HCT116 (cell line): ENCODE measurements at regions not wholly inside any gene's neighbourhood (a gene's known extent, or its start where the extent isn't known, plus 50 kb on each side); places are given as distances from the start of the nearest gene placed in this dataset.

ENCODE experiments used
- ATAC-seq: fragments of 200-7000 bp; cut with Tn5 transposase; 2 replicates; pipeline ENCODE4 v1.9.1; 2020; ENCODE audit warnings: mild to moderate bottlenecking, moderate library complexity
- BruUV-seq: library from RNA; stranded (reverse); fragments of 400-500 nt; replicated peaks from 2 replicates; lab custom pipeline; 2021; lab: Mats Ljungman, UMichigan
- CTCF ChIA-PET: fragments of 300-600 bp; sonication (Branson Sonifier 250); formaldehyde crosslinking; loops from one replicate; lab custom pipeline; 2021; ENCODE audit warnings: antibody characterized with exemption; lab: Charles Lee
- POLR2A ChIA-PET: fragments of 300-600, 350-600 bp; sonication (Branson Sonifier 250); formaldehyde crosslinking; loops from one replicate; lab custom pipeline; 2021; ENCODE audit warnings: antibody characterized with exemption; lab: Charles Lee
- RAD21 ChIA-PET, 2 experiments: fragments of 300-600 bp; sonication (Branson Sonifier 250); formaldehyde crosslinking; loops; one replicate each; lab custom pipeline; 2023; ENCODE audit warnings: low total read pairs in 2 of 2; ENCODE audit not compliant: uncharacterized antibody in 2 of 2, unreplicated experiment in 2 of 2, low non-redundant PET in 1 of 2; lab: Charles Lee
- DNase-seq: peaks from one replicate; pipeline ENCODE4 v3.0.0-alpha.2; 2010; ENCODE audit warnings: low read depth, low spot score
- H2AFZ ChIP-seq: fragments of 200-600 bp; shearing (Covaris generic), sonication (generic); 2 replicates; pipeline ENCODE4 v1.6.1; 2017; ENCODE audit warnings: low read depth, mixed run types, mixed read lengths, antibody characterized with exemption, low read length; ENCODE audit not compliant: poor library complexity, severe bottlenecking
- H3K27ac ChIP-seq: 2 replicates; pipeline ENCODE4 v1.5.1; 2012; ENCODE audit warnings: low read depth, low read length
- H3K27me3 ChIP-seq: fragments of 200-600 bp; sonication (generic); 2 replicates; pipeline ENCODE4 v1.6.1; 2016; ENCODE audit warnings: mixed run types, low read length, mixed read lengths; ENCODE audit not compliant: insufficient read depth
- H3K36me3 ChIP-seq, 2 experiments: fragments of 200-500 bp in 1 of 2; fragments of 200-600 bp in 1 of 2; sonication (Bioruptor generic) in 1 of 2; sonication (generic) in 1 of 2; 2 replicates each; pipeline versions ENCODE4 v1.5.1 to v1.6.1; 2014 to 2016; ENCODE audit warnings: low read length in 2 of 2, inconsistent platforms in 1 of 2, mixed read lengths in 1 of 2, mixed run types in 1 of 2; ENCODE audit not compliant: insufficient read depth in 2 of 2, control insufficient read depth in 1 of 2
- H3K4me1 ChIP-seq, 2 experiments: fragments of 200-600 bp in 1 of 2; sonication (generic) in 1 of 2; 2 replicates each; pipeline versions ENCODE4 v1.5.1 to v1.6.1; 2012 to 2017; ENCODE audit warnings: low read length in 2 of 2, inconsistent platforms in 1 of 2, mild to moderate bottlenecking in 1 of 2, mixed read lengths in 1 of 2, mixed run types in 1 of 2, moderate library complexity in 1 of 2; ENCODE audit not compliant: insufficient read depth in 2 of 2, control insufficient read depth in 1 of 2
- H3K4me2 ChIP-seq: fragments of 200-600 bp; sonication (generic); 2 replicates; pipeline ENCODE4 v1.6.1; 2017; ENCODE audit warnings: mixed run types, low read length, mixed read lengths
- H3K4me3 ChIP-seq, 2 experiments: fragments of 200-600 bp in 1 of 2; sonication (generic) in 1 of 2; replicated peaks in 1 of 2; 2 replicates each; pipeline ENCODE4 v1.5.1; 2011 to 2016; ENCODE audit warnings: low read length in 2 of 2, control low read depth in 1 of 2, low read depth in 1 of 2, mild to moderate bottlenecking in 1 of 2, mixed read lengths in 1 of 2, mixed run types in 1 of 2
- H3K79me2 ChIP-seq: fragments of 200-600 bp; sonication (generic); 2 replicates; pipeline ENCODE4 v1.6.1; 2017; ENCODE audit warnings: mild to moderate bottlenecking, mixed run types, low read length, moderate library complexity, mixed read lengths; ENCODE audit not compliant: insufficient read depth
- H3K9ac ChIP-seq: fragments of 200-600 bp; sonication (generic); 2 replicates; pipeline ENCODE4 v1.6.1; 2016; ENCODE audit warnings: low read length, mixed read lengths
- H3K9me2 ChIP-seq: fragments of 200-600 bp; sonication (generic), shearing (Covaris generic); 2 replicates; pipeline ENCODE4 v1.6.1; 2017; ENCODE audit warnings: mixed run types, mild to moderate bottlenecking, moderate library complexity; ENCODE audit not compliant: insufficient read depth
- H3K9me3 ChIP-seq, 2 experiments: fragments of 200-500 bp in 1 of 2; fragments of 200-600 bp in 1 of 2; sonication (Bioruptor generic) in 1 of 2; sonication (generic) in 1 of 2; 2 replicates each; pipeline ENCODE4 v1.6.1; 2014 to 2017; ENCODE audit warnings: low read length in 2 of 2, mixed read lengths in 2 of 2, inconsistent platforms in 1 of 2, low read depth in 1 of 2, mild to moderate bottlenecking in 1 of 2, mixed run types in 1 of 2, moderate library complexity in 1 of 2; ENCODE audit not compliant: control insufficient read depth in 1 of 2, insufficient read depth in 1 of 2
- H4K20me1 ChIP-seq: fragments of 200-600 bp; sonication (generic), shearing (Covaris generic); 2 replicates; pipeline ENCODE4 v1.6.1; 2017; ENCODE audit warnings: mixed run types, mild to moderate bottlenecking, moderate library complexity; ENCODE audit not compliant: insufficient read depth
- CBX3 ChIP-seq: IDR thresholded peaks from 2 replicates; pipeline ENCODE4 v1.6.1; 2012; ENCODE audit warnings: low read depth
- CEBPB ChIP-seq: IDR thresholded peaks from 2 replicates; pipeline ENCODE4 v1.6.1; 2012; ENCODE audit warnings: low read depth
- EGR1 ChIP-seq: IDR thresholded peaks from 2 replicates; pipeline ENCODE4 v1.6.1; 2012; ENCODE audit warnings: low read depth
- ELF1 ChIP-seq: IDR thresholded peaks from 2 replicates; pipeline ENCODE4 v1.6.1; 2012; ENCODE audit warnings: low read depth, borderline replicate concordance
- EZH2 ChIP-seq: fragments of 200-600 bp; sonication (generic); IDR thresholded peaks from 2 replicates; pipeline ENCODE4 v1.6.1; 2017; ENCODE audit warnings: antibody characterized with exemption, mixed run types
- EZH2phosphoT487 ChIP-seq: fragments of 200-600 bp; IDR thresholded peaks from 2 replicates; pipeline ENCODE4 v1.6.1; 2018; ENCODE audit warnings: antibody characterized with exemption, borderline replicate concordance
- FOSL1 ChIP-seq: IDR thresholded peaks from 2 replicates; pipeline ENCODE4 v1.6.1; 2012; ENCODE audit warnings: low read depth
- JUND ChIP-seq: IDR thresholded peaks from 2 replicates; pipeline ENCODE4 v1.6.1; 2012
- POLR2A ChIP-seq: IDR thresholded peaks from 2 replicates; pipeline ENCODE4 v1.7.0; 2011; ENCODE audit warnings: borderline replicate concordance; ENCODE audit not compliant: insufficient read depth, insufficient read length; ENCODE audit errors: extremely low read depth
- RAD21 ChIP-seq: IDR thresholded peaks from 2 replicates; pipeline ENCODE4 v1.6.1; 2012; ENCODE audit warnings: low read depth, mild to moderate bottlenecking
- SIN3A ChIP-seq: IDR thresholded peaks from 2 replicates; pipeline ENCODE4 v1.6.1; 2012; ENCODE audit warnings: low read depth
- SP1 ChIP-seq: IDR thresholded peaks from 2 replicates; pipeline ENCODE4 v1.6.1; 2012; ENCODE audit warnings: low read depth
- SRF ChIP-seq: IDR thresholded peaks from 2 replicates; pipeline ENCODE4 v1.6.1; 2012; ENCODE audit warnings: low read depth
- YY1 ChIP-seq: IDR thresholded peaks from 2 replicates; pipeline ENCODE4 v1.6.1; 2011; ENCODE audit warnings: low read length, low read depth, moderate library complexity, mild to moderate bottlenecking; ENCODE audit not compliant: insufficient replicate concordance; ENCODE audit errors: extremely low read depth
- ZFX ChIP-seq: fragments of 450-650 bp; IDR thresholded peaks from 2 replicates; pipeline ENCODE4 v1.6.1; 2017
- ZNF274 ChIP-seq: fragments of 200-500 bp; sonication (Bioruptor generic); IDR thresholded peaks from 2 replicates; pipeline ENCODE4 v1.6.1; 2014; ENCODE audit warnings: mild to moderate bottlenecking, low read depth, low read length, inconsistent platforms
- intact Hi-C: fragments of 100-400 bp; cut with micrococcal nuclease; formaldehyde crosslinking; loops from 2 replicates; pipeline ENCODE4 v1.10.0; 2022
- TF ChIP-seq, protein P1 (sequence below): IDR thresholded peaks from 2 replicates; pipeline ENCODE4 v1.6.1; 2012
- TF ChIP-seq, protein P2 (sequence below): IDR thresholded peaks from 2 replicates; pipeline ENCODE4 v1.6.1; 2011; ENCODE audit warnings: mild to moderate bottlenecking, low read length, moderate library complexity; ENCODE audit not compliant: insufficient replicate concordance; ENCODE audit errors: extremely low read depth
- TF ChIP-seq, protein P3 (sequence below): IDR thresholded peaks from 2 replicates; pipeline ENCODE4 v1.6.1; 2012

DNA sequence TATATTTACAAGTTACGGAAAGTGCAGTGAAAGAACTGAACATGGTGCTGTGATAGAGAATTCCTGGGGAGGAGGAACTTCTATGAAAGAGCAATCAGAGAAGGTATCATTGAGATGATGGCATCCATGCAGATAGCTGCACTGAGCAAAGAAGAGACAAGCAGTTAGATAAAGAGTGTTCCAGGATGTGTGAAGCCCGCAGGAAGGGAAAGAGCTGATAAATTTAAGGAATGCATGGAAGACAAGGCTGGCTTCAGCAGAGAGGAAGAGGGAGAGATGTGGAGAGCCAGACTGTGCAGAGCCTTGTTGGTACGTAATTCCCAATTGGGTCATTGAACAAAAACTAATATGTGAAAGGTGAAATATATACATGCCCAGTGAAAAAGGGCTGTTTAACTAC is 538.9 kb downstream of the INHBA start:
- DNase-seq (no peak), ATAC-seq (no peak)
- CTCF ChIA-PET, result no interaction called here
- intact Hi-C loops, result no loop called here
- H3K9ac ChIP-seq, result no peak overlapping the region
- H3K36me3 ChIP-seq, result no peaks in the 10 kb centered on the region
- no peak overlapping the region for H3K4me2 ChIP-seq
- H3K79me2 ChIP-seq, result no peaks in the 10 kb centered on the region
- H3K9me3 ChIP-seq, result no peaks in the 10 kb centered on the region
- H3K4me1 ChIP-seq, result no peaks in the 10 kb centered on the region
- H3K27ac ChIP-seq, result no peak overlapping the region
- RAD21 ChIA-PET, result no interaction called here
- H4K20me1 ChIP-seq, result no peaks in the 10 kb centered on the region
- H3K27me3 ChIP-seq, result no peaks in the 10 kb centered on the region
- no peak overlapping the region for H3K4me3 ChIP-seq
- H2AFZ ChIP-seq, result no peak overlapping the region
- no peak for TF ChIP-seq SIN3A
- TF ChIP-seq EZH2phosphoT487, result no peak
- TF ChIP-seq POLR2A, result no peak
- no peak for TF ChIP-seq ZFX
- TF ChIP-seq ELF1, result no peak
- TF ChIP-seq, protein P1, sequence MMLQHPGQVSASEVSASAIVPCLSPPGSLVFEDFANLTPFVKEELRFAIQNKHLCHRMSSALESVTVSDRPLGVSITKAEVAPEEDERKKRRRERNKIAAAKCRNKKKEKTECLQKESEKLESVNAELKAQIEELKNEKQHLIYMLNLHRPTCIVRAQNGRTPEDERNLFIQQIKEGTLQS, result no peak
- no peak for TF ChIP-seq JUND
- TF ChIP-seq, protein P2, sequence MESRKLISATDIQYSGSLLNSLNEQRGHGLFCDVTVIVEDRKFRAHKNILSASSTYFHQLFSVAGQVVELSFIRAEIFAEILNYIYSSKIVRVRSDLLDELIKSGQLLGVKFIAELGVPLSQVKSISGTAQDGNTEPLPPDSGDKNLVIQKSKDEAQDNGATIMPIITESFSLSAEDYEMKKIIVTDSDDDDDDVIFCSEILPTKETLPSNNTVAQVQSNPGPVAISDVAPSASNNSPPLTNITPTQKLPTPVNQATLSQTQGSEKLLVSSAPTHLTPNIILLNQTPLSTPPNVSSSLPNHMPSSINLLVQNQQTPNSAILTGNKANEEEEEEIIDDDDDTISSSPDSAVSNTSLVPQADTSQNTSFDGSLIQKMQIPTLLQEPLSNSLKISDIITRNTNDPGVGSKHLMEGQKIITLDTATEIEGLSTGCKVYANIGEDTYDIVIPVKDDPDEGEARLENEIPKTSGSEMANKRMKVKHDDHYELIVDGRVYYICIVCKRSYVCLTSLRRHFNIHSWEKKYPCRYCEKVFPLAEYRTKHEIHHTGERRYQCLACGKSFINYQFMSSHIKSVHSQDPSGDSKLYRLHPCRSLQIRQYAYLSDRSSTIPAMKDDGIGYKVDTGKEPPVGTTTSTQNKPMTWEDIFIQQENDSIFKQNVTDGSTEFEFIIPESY, result no peak
- BruUV-seq, result no TSS peak
- POLR2A ChIA-PET, result interaction anchor here (0.6 kb wide), 1 partner anchor 51 kb away, joined by 3 read pairs; no protein-coding TSS in a partner anchor
- no peaks in the 10 kb centered on the region for H3K9me2 ChIP-seq

DNA sequence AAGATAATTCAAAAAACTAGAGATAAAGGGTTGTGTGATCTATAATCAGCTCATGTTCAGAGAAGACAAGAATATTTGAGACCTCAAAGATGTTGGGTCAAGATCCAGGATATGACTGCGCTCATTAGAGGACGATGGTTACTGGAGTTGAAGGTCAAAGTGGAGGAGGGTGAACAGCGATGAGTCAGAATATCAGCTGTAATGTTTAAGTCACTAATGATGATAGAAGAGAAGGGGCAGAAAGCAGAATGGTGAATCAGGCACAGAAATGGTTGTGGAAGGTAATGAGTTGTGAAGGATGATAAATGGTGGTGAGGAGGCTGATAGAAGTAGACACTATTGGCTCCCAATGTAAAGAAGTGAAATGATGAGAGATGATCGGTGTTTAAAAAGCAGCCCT is 540.3 kb downstream of the INHBA start:
- H3K36me3 ChIP-seq, result no peaks in the 10 kb centered on the region
- no peak overlapping the region for H3K4me3 ChIP-seq
- no peak overlapping the region for H3K9ac ChIP-seq
- POLR2A ChIA-PET, result no interaction called here
- H3K4me2 ChIP-seq, result no peak overlapping the region
- H3K9me2 ChIP-seq, result no peaks in the 10 kb centered on the region
- H3K79me2 ChIP-seq, result no peaks in the 10 kb centered on the region
- RAD21 ChIA-PET, result no interaction called here
- H3K9me3 ChIP-seq, result no peaks in the 10 kb centered on the region
- no peak overlapping the region for H2AFZ ChIP-seq
- no TSS peak for BruUV-seq
- intact Hi-C loops, result no loop called here
- H3K27me3 ChIP-seq, result no peaks in the 10 kb centered on the region
- no peak overlapping the region for H3K27ac ChIP-seq
- no peak for ATAC-seq
- DNase-seq, result no peak
- no peaks in the 10 kb centered on the region for H4K20me1 ChIP-seq
- no peaks in the 10 kb centered on the region for H3K4me1 ChIP-seq
- CTCF ChIA-PET, result no interaction called here
- no peak for TF ChIP-seq FOSL1
- TF ChIP-seq CEBPB, result no peak
- no peak for TF ChIP-seq CBX3
- TF ChIP-seq SRF, result no peak
- no peak for TF ChIP-seq RAD21
- no peak for TF ChIP-seq EZH2phosphoT487
- TF ChIP-seq SIN3A, result no peak
- no peak for TF ChIP-seq POLR2A
- TF ChIP-seq EGR1, result no peak
- TF ChIP-seq ZFX, result no peak
- TF ChIP-seq ELF1, result no peak
- TF ChIP-seq EZH2, result no peak
- TF ChIP-seq, protein P1, result no peak
- TF ChIP-seq, protein P3, sequence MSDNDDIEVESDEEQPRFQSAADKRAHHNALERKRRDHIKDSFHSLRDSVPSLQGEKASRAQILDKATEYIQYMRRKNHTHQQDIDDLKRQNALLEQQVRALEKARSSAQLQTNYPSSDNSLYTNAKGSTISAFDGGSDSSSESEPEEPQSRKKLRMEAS, result no peak
- TF ChIP-seq SP1, result no peak
- no peak for TF ChIP-seq ZNF274
- TF ChIP-seq YY1, result no peak
